GM12878 (cell line): ENCODE measurements at regions not wholly inside any gene's neighbourhood (a gene's known extent, or its start where the extent isn't known, plus 50 kb on each side); places are given as distances from the start of the nearest gene placed in this dataset.

Experiments used
- ATAC-seq: fragments of 200-7000 bp; cut with Tn5 transposase; 3 replicates; pipeline ENCODE4 v1.9.1; 2020; ENCODE audit warnings: mild to moderate bottlenecking, moderate library complexity
- BruUV-seq: library from RNA; stranded (reverse); fragments of 400-500 nt; replicated peaks from 2 replicates; lab custom pipeline; 2021; lab: Mats Ljungman, UMichigan
- CTCF ChIA-PET: fragments of 300-600 bp; sonication (Branson Sonifier 250); formaldehyde crosslinking; extraction: SDS; loops from one replicate; lab custom pipeline; 2021; ENCODE audit warnings: inconsistent platforms; lab: Yijun Ruan, JAX
- POLR2A ChIA-PET: fragments of 350-600 bp; formaldehyde crosslinking; extraction: SDS; loops from one replicate; lab custom pipeline; 2021; ENCODE audit warnings: inconsistent platforms; lab: Charles Lee
- RAD21 ChIA-PET: fragments of 300-600 bp; sonication (Branson Sonifier 250); formaldehyde crosslinking; loops from one replicate; lab custom pipeline; 2023; ENCODE audit warnings: antibody characterized with exemption; ENCODE audit not compliant: unreplicated experiment; lab: Charles Lee
- SMC1A ChIA-PET: fragments of 300-600 bp; sonication (Branson Sonifier 250); formaldehyde crosslinking; loops from one replicate; lab custom pipeline; 2023; ENCODE audit not compliant: unreplicated experiment, uncharacterized antibody; lab: Charles Lee
- DNase-seq: peaks from one replicate; pipeline ENCODE4 v3.0.0-alpha.2; 2011; ENCODE audit warnings: low read depth, low spot score
- FAIRE-seq: peaks from 3 replicates; lab custom pipeline; 2011; peaks lifted over from hg19 to GRCh38; lab: Jason Lieb, UNC
- H2AFZ ChIP-seq: 2 replicates; pipeline ENCODE4 v1.6.0; 2011; ENCODE audit warnings: low read depth, low read length, control low read depth; ENCODE audit not compliant: control insufficient read depth
- H3K27ac ChIP-seq: 2 replicates; pipeline ENCODE4 v1.5.1; 2011; ENCODE audit warnings: control low read depth; ENCODE audit not compliant: control insufficient read depth, insufficient read depth
- H3K27me3 ChIP-seq, 2 experiments: replicated peaks in 1 of 2; 2 replicates each; pipeline versions ENCODE4 v1.6.0 to v1.6.1; 2011; ENCODE audit warnings: low read length in 1 of 2; ENCODE audit not compliant: control insufficient read depth in 2 of 2, insufficient read depth in 2 of 2
- H3K36me3 ChIP-seq, 2 experiments: 2 replicates each; pipeline ENCODE4 v1.5.1; 2011; ENCODE audit warnings: low read length in 1 of 2; ENCODE audit not compliant: control insufficient read depth in 2 of 2, insufficient read depth in 2 of 2
- H3K4me1 ChIP-seq: 2 replicates; pipeline ENCODE4 v1.6.1; 2011; ENCODE audit warnings: mild to moderate bottlenecking, low read length, moderate library complexity, mixed read lengths; ENCODE audit not compliant: control insufficient read depth, insufficient read depth
- H3K4me2 ChIP-seq: 2 replicates; pipeline ENCODE4 v1.6.0; 2011; ENCODE audit warnings: control low read depth; ENCODE audit not compliant: control insufficient read depth, insufficient read depth
- H3K4me3 ChIP-seq: fragments of 200-600 bp; sonication (generic); 2 replicates; pipeline ENCODE4 v1.5.1; 2016
- H3K79me2 ChIP-seq: 2 replicates; pipeline ENCODE4 v1.6.0; 2011; ENCODE audit warnings: low read length; ENCODE audit not compliant: control insufficient read depth, insufficient read depth
- H3K9ac ChIP-seq: 2 replicates; pipeline ENCODE4 v1.8.0; 2011; ENCODE audit warnings: low read length, control low read depth, mixed read lengths; ENCODE audit not compliant: control insufficient read depth, insufficient read depth
- H3K9me3 ChIP-seq: replicated peaks from 3 replicates; pipeline ENCODE4 v1.5.1; 2011; ENCODE audit warnings: mild to moderate bottlenecking, low read length; ENCODE audit not compliant: control insufficient read depth, insufficient read depth
- H4K20me1 ChIP-seq: 2 replicates; pipeline ENCODE4 v1.6.0; 2011; ENCODE audit not compliant: control insufficient read depth, insufficient read depth
- ASH2L ChIP-seq: fragments of 300-600, 200-600 bp; sonication (generic); IDR thresholded peaks from 2 replicates; pipeline ENCODE4 v1.6.1; 2017; ENCODE audit warnings: low read depth, mild to moderate bottlenecking, borderline replicate concordance
- ATF2 ChIP-seq: IDR thresholded peaks from 2 replicates; pipeline ENCODE4 v1.6.1; 2012; ENCODE audit warnings: low read length, inconsistent platforms
- CEBPB ChIP-seq, 2 experiments: fragments of 150-350 bp in 1 of 2; IDR thresholded peaks; 2 replicates each; pipeline ENCODE4 v1.6.1; 2012 to 2014; ENCODE audit warnings: low read depth in 2 of 2, low read length in 2 of 2, borderline replicate concordance in 1 of 2, inconsistent platforms in 1 of 2
- CHD1 ChIP-seq: IDR thresholded peaks from 2 replicates; pipeline ENCODE4 v1.6.1; 2012; ENCODE audit warnings: low read depth, low read length, improper control_type of control experiment
- HDAC6 ChIP-seq: fragments of 200-600 bp; sonication (generic); IDR thresholded peaks from one replicate; pipeline ENCODE4 v1.8.0; 2017; ENCODE audit warnings: antibody characterized with exemption; ENCODE audit not compliant: unreplicated experiment
- KLF5 ChIP-seq: fragments of 450-650 bp; IDR thresholded peaks from 2 replicates; pipeline ENCODE4 v1.6.1; 2014; ENCODE audit warnings: mild to moderate bottlenecking; ENCODE audit not compliant: partially characterized antibody
- MYB ChIP-seq: fragments of 150-350 bp; IDR thresholded peaks from 2 replicates; pipeline ENCODE4 v1.6.1; 2014; ENCODE audit warnings: mild to moderate bottlenecking, low read depth, low read length, borderline replicate concordance
- NFXL1 ChIP-seq: fragments of 450-650 bp; IDR thresholded peaks from 2 replicates; pipeline ENCODE4 v1.6.1; 2017; ENCODE audit warnings: antibody characterized with exemption, mild to moderate bottlenecking, borderline replicate concordance
- RFX5 ChIP-seq: IDR thresholded peaks from 2 replicates; pipeline ENCODE4 v1.6.1; 2011; ENCODE audit warnings: low read depth, low read length, improper control_type of control experiment
- TARDBP ChIP-seq: IDR thresholded peaks from 2 replicates; pipeline ENCODE4 v1.6.1; 2016; ENCODE audit warnings: borderline replicate concordance
- TBL1XR1 ChIP-seq: IDR thresholded peaks from 2 replicates; pipeline ENCODE4 v1.6.1; 2012; ENCODE audit warnings: low read depth, low read length, improper control_type of control experiment
- YY1 ChIP-seq: IDR thresholded peaks from 2 replicates; pipeline ENCODE4 v1.6.1; 2011; ENCODE audit warnings: low read depth, mild to moderate bottlenecking, low read length
- ZBTB11 ChIP-seq: fragments of 450-650 bp; formaldehyde crosslinking; IDR thresholded peaks from 2 replicates; pipeline ENCODE4 v1.5.0; 2022; ENCODE audit warnings: mild to moderate bottlenecking, missing genetic modification characterization
- WGBS: methylation state at CpG from one replicate; pipeline ENCODE4 v1.1.6; 2016; ENCODE audit warnings: low lambda C conversion rate; ENCODE audit not compliant: insufficient replicate concordance, insufficient coverage; ENCODE audit errors: missing lambda C conversion rate; 5-methylcytosine and 5-hydroxymethylcytosine counted together
- in situ Hi-C: fragments of 300-500 bp; cut with MboI; formaldehyde crosslinking; loops from 9 replicates; pipeline ENCODE4 v1.14.3; 2018; ENCODE audit warnings: mixed read lengths
- intact Hi-C: fragments of 100-400 bp; cut with micrococcal nuclease; formaldehyde crosslinking; loops from one replicate; pipeline ENCODE4 v1.14.2; 2022; ENCODE audit not compliant: unreplicated experiment
- TF ChIP-seq, protein P1 (sequence below): fragments of 450-650 bp; IDR thresholded peaks from 2 replicates; pipeline ENCODE4 v1.6.1; 2017; ENCODE audit warnings: low read depth, mild to moderate bottlenecking, moderate library complexity

DNA sequence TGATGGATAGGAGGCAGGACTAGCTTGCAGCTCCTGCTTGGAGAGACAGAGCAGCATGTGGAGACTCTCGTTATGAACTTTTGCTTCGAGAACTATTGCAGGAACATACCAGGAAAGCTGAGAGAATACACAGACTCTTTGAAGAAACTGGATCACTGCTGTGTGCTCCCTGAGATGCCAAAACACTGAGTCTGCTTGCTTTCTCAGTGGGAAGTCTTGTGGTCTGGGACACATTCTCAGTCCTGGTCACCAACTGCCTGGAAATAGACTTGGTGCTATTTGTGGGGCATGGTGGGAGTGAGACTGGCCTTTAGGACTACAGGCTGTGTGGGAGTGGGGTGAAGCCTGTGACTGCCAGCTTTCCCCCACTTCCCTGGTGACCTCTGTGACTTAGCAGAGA, 252.6 kb downstream of the MED10 start:
- no peak overlapping the region for H2AFZ ChIP-seq
- SMC1A ChIA-PET: interaction anchor here (0.8 kb wide), 1 partner anchor 65 kb away, joined by 3 read pairs; no protein-coding TSS in a partner anchor
- WGBS: 3% methylated on average over 2 of the region's 2 CpGs
- H3K36me3 ChIP-seq: no peaks in the 10 kb centered on the region
- intact Hi-C loops: no loop called here
- no peak for TF ChIP-seq NFXL1
- no peak for TF ChIP-seq CHD1
- TF ChIP-seq KLF5: no peak
- TF ChIP-seq YY1: no peak
- TF ChIP-seq TBL1XR1: no peak
- no peak for TF ChIP-seq TARDBP
- TF ChIP-seq HDAC6: no peak
- no peak for TF ChIP-seq ATF2
- no peak for TF ChIP-seq CEBPB (IDR thresholded peaks at IDR 0.05; ENCODE audit: borderline replicate concordance in 1 of 2, low read depth in 2 of 2, low read length in 2 of 2)
- TF ChIP-seq MYB: no peak
- no peak for TF ChIP-seq ASH2L
- TF ChIP-seq, protein P1, sequence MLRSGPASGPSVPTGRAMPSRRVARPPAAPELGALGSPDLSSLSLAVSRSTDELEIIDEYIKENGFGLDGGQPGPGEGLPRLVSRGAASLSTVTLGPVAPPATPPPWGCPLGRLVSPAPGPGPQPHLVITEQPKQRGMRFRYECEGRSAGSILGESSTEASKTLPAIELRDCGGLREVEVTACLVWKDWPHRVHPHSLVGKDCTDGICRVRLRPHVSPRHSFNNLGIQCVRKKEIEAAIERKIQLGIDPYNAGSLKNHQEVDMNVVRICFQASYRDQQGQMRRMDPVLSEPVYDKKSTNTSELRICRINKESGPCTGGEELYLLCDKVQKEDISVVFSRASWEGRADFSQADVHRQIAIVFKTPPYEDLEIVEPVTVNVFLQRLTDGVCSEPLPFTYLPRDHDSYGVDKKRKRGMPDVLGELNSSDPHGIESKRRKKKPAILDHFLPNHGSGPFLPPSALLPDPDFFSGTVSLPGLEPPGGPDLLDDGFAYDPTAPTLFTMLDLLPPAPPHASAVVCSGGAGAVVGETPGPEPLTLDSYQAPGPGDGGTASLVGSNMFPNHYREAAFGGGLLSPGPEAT: no peak
- no peak for TF ChIP-seq RFX5
- no peak for TF ChIP-seq ZBTB11 (CRISPR knock-in tag)
- TF ChIP-seq, all 136 proteins: peak for 0
- POLR2A ChIA-PET: interaction anchor here (2.1 kb wide), 1 partner anchor 10 kb away, joined by 5 read pairs; no protein-coding TSS in a partner anchor
- RAD21 ChIA-PET: no interaction called here
- ATAC-seq (no peak), DNase-seq (no peak), FAIRE-seq (no peak)
- no peaks in the 10 kb centered on the region for H3K4me1 ChIP-seq
- in situ Hi-C loops: no loop called here
- CTCF ChIA-PET: no interaction called here
- no peak overlapping the region for H3K4me2 ChIP-seq
- no peak overlapping the region for H3K4me3 ChIP-seq
- no TSS peak for BruUV-seq
- H3K27ac ChIP-seq: no peak overlapping the region
- H3K27me3 ChIP-seq: no peaks in the 10 kb centered on the region
- H3K9me3 ChIP-seq: no peaks in the 10 kb centered on the region; the same call in 2 of the 3 replicates
- no peaks in the 10 kb centered on the region for H3K79me2 ChIP-seq
- H3K9ac ChIP-seq: no peak overlapping the region
- no peaks in the 10 kb centered on the region for H4K20me1 ChIP-seq
